ENCODE measurements at regions not wholly inside any gene's neighbourhood (a gene's known extent, or its start where the extent isn't known, plus 50 kb on each side); places are given as distances from the start of the nearest gene placed in this dataset.

GRCh38 chr18:42392926-42393325, 437.9 kb downstream of the PIK3C3 start:
- no peaks in the 10 kb centered on the region for H3K27me3 ChIP-seq
- intact Hi-C loops (cut with DNase I) = no loop called here
- no peaks in the 10 kb centered on the region for H3K36me3 ChIP-seq
- peaks cover 0 to 6% (median 5%) of the 10 kb centered on the region in 4 donors for H3K4me1 ChIP-seq
- no peak overlapping the region for H3K4me3 ChIP-seq
- no peaks in the 10 kb centered on the region for H3K9me3 ChIP-seq
- peak overlapping the region in 1 of 4 donors; percentile 50 for H3K27ac ChIP-seq
- 69 to 80% methylated on average over 3 of the region's 3 CpGs for WGBS, 2 donors
- no peak for DNase-seq
- TF ChIP-seq POLR2AphosphoS5 (IDR thresholded peaks at IDR 0.05) (no peak), CTCF (IDR thresholded peaks at IDR 0.05) (no peak), POLR2A (IDR thresholded peaks at IDR 0.05) (no peak), EP300 (IDR thresholded peaks at IDR 0.05) (no peak)

GRCh38 chr18:42394238-42394637, 439.2 kb downstream of the PIK3C3 start:
- intact Hi-C loops (cut with DNase I) = no loop called here
- no peak for TF ChIP-seq POLR2A (IDR thresholded peaks at IDR 0.05)
- TF ChIP-seq POLR2AphosphoS5 (IDR thresholded peaks at IDR 0.05) = no peak
- no peak for TF ChIP-seq CTCF (IDR thresholded peaks at IDR 0.05)
- TF ChIP-seq EP300 (IDR thresholded peaks at IDR 0.05) = no peak
- DNase-seq = no peak

GRCh38 chr18:42401131-42401673, 446.2 kb downstream of the PIK3C3 start:
- Histone ChIP-seq H3K27me3 (no peaks in the 10 kb centered on the region), H3K4me1 (no peaks in the 10 kb centered on the region), H3K36me3 (no peaks in the 10 kb centered on the region), H3K9me3 (no peaks in the 10 kb centered on the region), H3K27ac (no peak overlapping the region), H3K4me3 (no peak overlapping the region)
- intact Hi-C loops (cut with DNase I) = no loop called here
- TF ChIP-seq POLR2A (IDR thresholded peaks at IDR 0.05) (no peak), EP300 (IDR thresholded peaks at IDR 0.05) (no peak), POLR2AphosphoS5 (IDR thresholded peaks at IDR 0.05) (no peak), CTCF (IDR thresholded peaks at IDR 0.05) (no peak)
- 84 to 89% methylated on average over 4 of the region's 4 CpGs for WGBS, 2 donors
- DNase-seq = no peak

More at GRCh38 chr18:42394238-42394637, 439.2 kb downstream of the PIK3C3 start:
- H3K4me3 ChIP-seq = no peak overlapping the region
- H3K27me3 ChIP-seq = no peaks in the 10 kb centered on the region
- H3K9me3 ChIP-seq = no peaks in the 10 kb centered on the region
- no peak overlapping the region for H3K27ac ChIP-seq
- H3K4me1 ChIP-seq = peaks cover 0 to 6% (median 5%) of the 10 kb centered on the region in 4 donors
- H3K36me3 ChIP-seq = no peaks in the 10 kb centered on the region

- intact Hi-C loops (cut with DNase I) = no loop called here
- H3K9me3 ChIP-seq = peaks cover 0 to 3% (median 0%) of the 10 kb centered on the region in 4 donors
- H3K27me3 ChIP-seq = no peaks in the 10 kb centered on the region
- DNase-seq = no peak
- H3K4me3 ChIP-seq = no peak overlapping the region
- 43 to 59% methylated on average over 2 of the region's 2 CpGs for WGBS, 2 donors
- no peaks in the 10 kb centered on the region for H3K36me3 ChIP-seq
- TF ChIP-seq EP300 (IDR thresholded peaks at IDR 0.05) = no peak
- TF ChIP-seq POLR2A (IDR thresholded peaks at IDR 0.05) = no peak
- no peak for TF ChIP-seq POLR2AphosphoS5 (IDR thresholded peaks at IDR 0.05)
- no peak for TF ChIP-seq CTCF (IDR thresholded peaks at IDR 0.05)
- no peak overlapping the region for H3K27ac ChIP-seq
- no peaks in the 10 kb centered on the region for H3K4me1 ChIP-seq
These were observed 449.1 kb downstream of the PIK3C3 start for GRCh38 chr18:42404151-42404550.

- 70 to 78% methylated on average over 5 of the region's 5 CpGs for WGBS, 2 donors
- intact Hi-C loops (cut with DNase I) = no loop called here
These were observed 454.0 kb downstream of the PIK3C3 start for GRCh38 chr18:42409005-42409404.

More at GRCh38 chr18:42409005-42409404, 454.0 kb downstream of the PIK3C3 start:
- no peak overlapping the region for H3K4me3 ChIP-seq
- no peaks in the 10 kb centered on the region for H3K36me3 ChIP-seq
- TF ChIP-seq EP300 (IDR thresholded peaks at IDR 0.05) (no peak), CTCF (IDR thresholded peaks at IDR 0.05) (no peak), POLR2AphosphoS5 (IDR thresholded peaks at IDR 0.05) (no peak), POLR2A (IDR thresholded peaks at IDR 0.05) (no peak)
- DNase-seq = no peak
- no peak overlapping the region for H3K27ac ChIP-seq
- peaks cover 0 to 3% (median 0%) of the 10 kb centered on the region in 4 donors for H3K9me3 ChIP-seq
- H3K4me1 ChIP-seq = peaks cover 0 to 16% (median 6%) of the 10 kb centered on the region in 4 donors
- H3K27me3 ChIP-seq = no peaks in the 10 kb centered on the region
